ENCODE measurements at regions not wholly inside any gene's neighbourhood (a gene's known extent, or its start where the extent isn't known, plus 50 kb on each side); places are given as distances from the start of the nearest gene placed in this dataset.

- TF ChIP-seq, protein P1, sequence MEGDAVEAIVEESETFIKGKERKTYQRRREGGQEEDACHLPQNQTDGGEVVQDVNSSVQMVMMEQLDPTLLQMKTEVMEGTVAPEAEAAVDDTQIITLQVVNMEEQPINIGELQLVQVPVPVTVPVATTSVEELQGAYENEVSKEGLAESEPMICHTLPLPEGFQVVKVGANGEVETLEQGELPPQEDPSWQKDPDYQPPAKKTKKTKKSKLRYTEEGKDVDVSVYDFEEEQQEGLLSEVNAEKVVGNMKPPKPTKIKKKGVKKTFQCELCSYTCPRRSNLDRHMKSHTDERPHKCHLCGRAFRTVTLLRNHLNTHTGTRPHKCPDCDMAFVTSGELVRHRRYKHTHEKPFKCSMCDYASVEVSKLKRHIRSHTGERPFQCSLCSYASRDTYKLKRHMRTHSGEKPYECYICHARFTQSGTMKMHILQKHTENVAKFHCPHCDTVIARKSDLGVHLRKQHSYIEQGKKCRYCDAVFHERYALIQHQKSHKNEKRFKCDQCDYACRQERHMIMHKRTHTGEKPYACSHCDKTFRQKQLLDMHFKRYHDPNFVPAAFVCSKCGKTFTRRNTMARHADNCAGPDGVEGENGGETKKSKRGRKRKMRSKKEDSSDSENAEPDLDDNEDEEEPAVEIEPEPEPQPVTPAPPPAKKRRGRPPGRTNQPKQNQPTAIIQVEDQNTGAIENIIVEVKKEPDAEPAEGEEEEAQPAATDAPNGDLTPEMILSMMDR (IDR thresholded peaks at IDR 0.05), result no peak
- TF ChIP-seq POLR2A (IDR thresholded peaks at IDR 0.05), result no peak
Measured at GRCh38 chr3:63739474-63739873, 79.6 kb upstream of the C3orf49 start.

Data from testis (tissue), 2 donors.